AG09309 (cell line): ENCODE measurements at regions not wholly inside any gene's neighbourhood (a gene's known extent, or its start where the extent isn't known, plus 50 kb on each side); places are given as distances from the start of the nearest gene placed in this dataset.
A peak's percentile ranks its signal among the peaks of the same experiment; 100 is the strongest.
"Not testable (repeated sequence)": the region's sequence is repeated elsewhere in the genome, so short reads cannot be mapped to it uniquely, and the experiment has no call there.

Experiments
- DNase-seq: peaks from one replicate; pipeline ENCODE4 v3.0.0-alpha.2; 2010; ENCODE audit warnings: low read depth
- H3K4me3 ChIP-seq: 2 replicates; pipeline ENCODE4 v1.5.1; 2011; ENCODE audit warnings: mild to moderate bottlenecking, low read depth, low read length, moderate library complexity; ENCODE audit not compliant: control insufficient read depth
- CTCF ChIP-seq: IDR thresholded peaks from 2 replicates; pipeline ENCODE4 v1.5.1; 2011; ENCODE audit warnings: mild to moderate bottlenecking, low read depth, low read length, inconsistent platforms; ENCODE audit not compliant: insufficient read depth, control insufficient read depth; ENCODE audit errors: missing control alignments

DNA sequence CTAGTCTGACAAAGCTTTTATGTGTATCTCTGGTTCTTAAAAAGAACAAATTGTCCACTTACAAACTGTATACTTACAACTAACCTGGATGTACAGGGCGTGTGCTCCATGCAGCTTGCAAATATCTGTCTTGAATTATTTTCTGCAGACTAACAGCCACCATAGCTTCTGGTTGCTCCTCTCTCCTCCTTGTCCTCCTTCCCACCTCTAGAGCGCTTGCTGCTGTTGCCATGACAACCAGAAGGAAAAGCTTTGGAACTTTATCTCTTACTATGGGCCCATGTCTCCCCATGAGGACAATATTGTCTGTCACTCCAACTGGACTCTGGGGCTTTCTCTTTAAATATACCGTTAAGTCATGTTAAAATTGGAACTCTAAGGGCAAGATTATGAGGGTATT, 71.5 kb upstream of the DHX40 start:
- no peak for TF ChIP-seq CTCF
- H3K4me3 ChIP-seq, result no peak overlapping the region
- no peak for DNase-seq

DNA sequence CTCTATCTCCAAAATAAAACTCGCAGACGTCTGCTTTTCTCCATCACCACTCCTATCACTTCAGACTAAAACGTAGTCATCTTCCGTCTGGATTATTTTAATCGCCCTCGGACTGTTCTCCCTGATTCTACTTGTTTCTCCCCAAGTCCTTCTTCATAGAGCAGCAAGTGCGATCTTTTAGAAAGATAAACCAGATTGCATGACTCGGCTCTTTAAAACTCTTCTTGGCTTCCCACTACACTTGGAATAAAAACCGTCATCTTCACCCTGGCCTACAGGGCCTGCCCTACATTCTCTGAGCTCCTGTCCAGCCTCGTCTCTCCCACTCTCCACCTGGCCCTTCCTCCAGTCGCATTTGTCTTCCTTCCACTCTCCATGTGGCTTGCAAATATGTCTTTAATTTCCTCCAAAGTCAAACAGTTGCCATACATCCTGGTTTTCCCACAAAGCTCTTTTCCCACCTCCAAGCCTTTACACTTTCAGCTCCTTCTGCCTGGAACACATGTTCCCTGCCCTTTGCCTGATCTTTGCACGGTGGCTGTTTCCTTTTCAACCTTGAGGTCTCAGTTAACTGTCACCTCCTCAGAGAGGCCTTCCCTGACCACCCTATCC, 70.5 kb upstream of the DHX40 start:
- DNase-seq, result no peak
- TF ChIP-seq CTCF, result no peak
- H3K4me3 ChIP-seq, result no peak overlapping the region

DNA sequence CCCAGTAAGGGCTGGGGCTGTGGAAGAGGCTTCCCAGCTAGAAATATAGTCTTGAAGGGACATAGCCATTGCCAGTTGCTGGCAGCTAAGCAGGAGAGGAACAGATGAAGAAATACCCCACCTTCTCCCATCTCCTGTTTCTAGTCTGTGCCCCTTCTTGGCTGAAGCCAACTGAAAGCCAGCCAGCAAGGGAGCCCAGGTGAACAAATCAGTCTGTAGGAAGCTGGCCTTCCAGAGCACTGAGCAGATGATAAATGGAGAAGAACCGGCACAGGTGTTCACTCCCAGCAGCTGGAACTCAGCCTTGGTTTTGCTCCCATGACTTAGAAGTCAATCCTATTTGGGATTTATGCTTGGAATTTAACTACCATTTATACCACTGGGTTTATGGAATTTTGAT, 69.2 kb upstream of the DHX40 start:
- no peak for DNase-seq
- H3K4me3 ChIP-seq, result no peak overlapping the region
- TF ChIP-seq CTCF, result no peak

DNA sequence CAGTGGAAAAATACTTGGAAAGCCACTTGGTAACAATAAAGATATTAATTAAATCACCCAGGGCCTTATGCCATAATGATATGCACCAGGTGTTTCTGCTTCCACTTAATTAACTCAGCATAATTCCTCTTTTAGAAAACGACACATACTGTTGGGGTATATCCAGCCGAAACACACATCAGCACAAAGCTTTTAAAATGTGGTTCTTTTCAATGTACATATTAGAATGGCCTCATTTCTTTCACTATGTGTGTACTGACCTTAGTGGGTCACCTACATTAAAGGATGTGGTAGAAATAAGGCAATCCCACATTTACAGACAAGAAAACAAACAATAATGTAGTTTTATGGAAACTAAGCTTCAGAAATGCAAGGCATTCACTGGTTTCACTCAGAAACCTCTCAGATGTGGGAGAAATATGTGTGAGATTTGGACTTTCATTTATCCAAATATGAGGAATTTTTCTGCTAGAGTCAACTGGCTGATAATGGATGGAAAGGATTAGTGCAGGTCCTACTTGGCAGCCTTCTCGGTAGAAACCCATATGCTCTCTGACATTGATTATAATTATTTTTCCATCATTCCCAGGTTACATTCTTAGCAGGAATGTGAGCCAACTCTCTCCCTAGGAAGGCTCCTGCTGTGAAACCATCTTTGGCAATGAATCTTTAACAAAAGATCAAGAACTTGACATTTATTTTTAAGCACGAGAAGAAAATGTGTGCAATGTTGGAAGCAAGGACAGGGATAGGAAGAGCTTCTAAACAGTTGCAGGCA, 66.7 kb upstream of the DHX40 start:
- no peak for TF ChIP-seq CTCF
- H3K4me3 ChIP-seq, result no peak overlapping the region; the same call in 1 of the 2 replicates
- DNase-seq, result no peak

DNA sequence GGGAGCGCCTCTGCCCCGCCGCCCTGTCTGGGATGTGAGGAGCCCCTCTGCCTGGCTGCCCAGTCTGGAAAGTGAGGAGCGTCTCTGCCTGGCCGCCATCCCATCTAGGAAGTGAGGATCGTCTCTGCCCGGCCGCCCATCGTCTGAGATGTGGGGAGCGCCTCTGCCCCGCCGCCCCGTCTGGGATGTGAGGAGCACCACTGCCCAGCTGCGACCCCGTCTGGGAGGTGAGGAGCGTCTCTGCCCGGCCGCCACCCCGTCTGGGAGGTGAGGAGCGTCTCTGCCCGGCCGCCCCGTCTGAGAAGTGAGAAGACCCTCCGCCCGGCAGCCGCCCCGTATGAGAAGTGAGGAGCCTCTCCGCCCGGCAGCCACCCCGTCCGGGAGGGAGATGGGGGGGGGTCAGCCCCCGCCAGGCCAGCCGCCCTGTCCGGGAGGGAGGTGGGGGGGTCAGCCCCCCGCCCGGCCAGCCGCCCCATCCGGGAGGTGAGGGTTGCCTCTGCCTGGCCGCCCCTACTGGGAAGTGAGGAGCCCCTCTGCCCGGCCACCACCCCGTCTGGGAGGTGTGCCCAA, 65.2 kb upstream of the DHX40 start:
- DNase-seq, result not testable (repeated sequence)
- peak overlapping the region; percentile 16; the same call in 1 of the 2 replicates for H3K4me3 ChIP-seq

DNA sequence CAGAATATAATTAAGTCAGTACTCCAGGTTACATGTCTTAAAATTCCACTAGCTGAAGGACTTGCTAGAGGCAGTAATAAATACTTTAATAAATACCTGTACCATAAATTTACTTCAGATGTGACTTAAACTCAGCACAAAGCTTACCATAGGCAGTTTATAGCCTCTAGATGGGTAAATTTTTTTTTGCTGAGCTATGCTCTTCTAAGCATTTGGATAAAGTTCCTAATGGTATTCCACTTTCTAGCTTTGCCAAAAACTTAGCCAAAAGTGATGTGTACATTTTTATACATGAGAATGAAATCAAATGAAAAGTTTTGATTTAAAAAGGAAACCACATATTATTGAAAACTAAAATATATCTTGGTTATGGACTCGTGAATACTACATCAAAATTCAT, 63.7 kb upstream of the DHX40 start:
- TF ChIP-seq CTCF, result no peak
- no peak overlapping the region for H3K4me3 ChIP-seq
- DNase-seq, result no peak

DNA sequence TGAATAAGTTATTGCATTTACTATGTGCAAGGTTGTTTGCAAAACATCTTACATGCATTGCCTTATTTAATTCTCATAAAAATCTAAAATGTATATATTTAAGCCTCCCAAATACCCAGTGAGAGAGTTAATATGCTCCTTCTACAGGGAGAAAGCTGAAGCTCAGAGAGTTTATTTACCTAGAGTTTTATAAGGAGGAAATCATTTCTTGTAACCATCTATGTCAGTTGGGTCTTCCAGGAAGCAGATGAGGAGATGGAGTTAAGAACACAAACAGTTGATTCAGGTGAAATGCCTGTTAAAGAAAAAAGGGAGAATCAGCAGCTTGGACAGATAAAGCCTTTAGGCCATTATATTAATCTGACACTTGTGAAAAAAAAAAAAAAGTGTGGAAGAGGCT, 62.6 kb upstream of the DHX40 start:
- DNase-seq, result no peak
- no peak for TF ChIP-seq CTCF
- H3K4me3 ChIP-seq, result no peak overlapping the region
